ENCODE measurements at regions not wholly inside any gene's neighbourhood (a gene's known extent, or its start where the extent isn't known, plus 50 kb on each side); places are given as distances from the start of the nearest gene placed in this dataset.
"Not testable (repeated sequence)": the region's sequence is repeated elsewhere in the genome, so short reads cannot be mapped to it uniquely, and the experiment has no call there.

- TF ChIP-seq, protein P1, sequence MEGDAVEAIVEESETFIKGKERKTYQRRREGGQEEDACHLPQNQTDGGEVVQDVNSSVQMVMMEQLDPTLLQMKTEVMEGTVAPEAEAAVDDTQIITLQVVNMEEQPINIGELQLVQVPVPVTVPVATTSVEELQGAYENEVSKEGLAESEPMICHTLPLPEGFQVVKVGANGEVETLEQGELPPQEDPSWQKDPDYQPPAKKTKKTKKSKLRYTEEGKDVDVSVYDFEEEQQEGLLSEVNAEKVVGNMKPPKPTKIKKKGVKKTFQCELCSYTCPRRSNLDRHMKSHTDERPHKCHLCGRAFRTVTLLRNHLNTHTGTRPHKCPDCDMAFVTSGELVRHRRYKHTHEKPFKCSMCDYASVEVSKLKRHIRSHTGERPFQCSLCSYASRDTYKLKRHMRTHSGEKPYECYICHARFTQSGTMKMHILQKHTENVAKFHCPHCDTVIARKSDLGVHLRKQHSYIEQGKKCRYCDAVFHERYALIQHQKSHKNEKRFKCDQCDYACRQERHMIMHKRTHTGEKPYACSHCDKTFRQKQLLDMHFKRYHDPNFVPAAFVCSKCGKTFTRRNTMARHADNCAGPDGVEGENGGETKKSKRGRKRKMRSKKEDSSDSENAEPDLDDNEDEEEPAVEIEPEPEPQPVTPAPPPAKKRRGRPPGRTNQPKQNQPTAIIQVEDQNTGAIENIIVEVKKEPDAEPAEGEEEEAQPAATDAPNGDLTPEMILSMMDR (conservative IDR thresholded peaks at IDR 0.05 in 1 of 2, IDR thresholded peaks at IDR 0.05 in 1 of 2; ENCODE audit: low read depth in 1 of 2, low read length in 2 of 2) = not testable (repeated sequence)
- not testable (repeated sequence) for TF ChIP-seq EZH2 (IDR thresholded peaks at IDR 0.05; ENCODE audit: low read length, missing control alignments)
Measured at GRCh38 chr2:111445191-111445929, 324.6 kb downstream of the BCL2L11 start.
